Thoracic aorta (tissue), 2 donors: ENCODE measurements at regions not wholly inside any gene's neighbourhood (a gene's known extent, or its start where the extent isn't known, plus 50 kb on each side); places are given as distances from the start of the nearest gene placed in this dataset.

ENCODE experiments used
- ATAC-seq: fragments of 150-250 bp; one replicate; pipeline ENCODE4 v1.8.0; 2017; ENCODE audit warnings: low read depth; ENCODE audit not compliant: insufficient number of reproducible peaks, low FRiP score
- DNase-seq: peaks from one replicate; pipeline ENCODE4 v3.0.0-alpha.2; 2020; ENCODE audit warnings: low spot score
- H3K27ac ChIP-seq, 2 donors: fragments of 200-600 bp; sonication (generic); 1 replicate in 1 of 2; 2 replicates in 1 of 2; pipeline ENCODE4 v1.5.1; 2016; ENCODE audit warnings: mild to moderate bottlenecking in 2 of 2, moderate library complexity in 2 of 2
- H3K27me3 ChIP-seq: fragments of 200-600 bp; sonication (generic); replicated peaks from 2 replicates; pipeline ENCODE4 v1.6.0; 2016; ENCODE audit warnings: mild to moderate bottlenecking; ENCODE audit not compliant: insufficient read depth
- H3K36me3 ChIP-seq: fragments of 200-600 bp; sonication (generic); one replicate; pipeline ENCODE4 v1.5.1; 2016
- H3K4me1 ChIP-seq, 2 donors: fragments of 200-600 bp; sonication (generic); 1 replicate in 1 of 2; 2 replicates in 1 of 2; pipeline versions ENCODE4 v1.5.1 to v1.6.0; 2016; ENCODE audit warnings: low read depth in 2 of 2, mild to moderate bottlenecking in 1 of 2; ENCODE audit not compliant: control insufficient read depth in 1 of 2
- H3K4me3 ChIP-seq: fragments of 200-600 bp; sonication (generic); 2 replicates; pipeline ENCODE4 v1.5.1; 2016; ENCODE audit warnings: mild to moderate bottlenecking
- H3K9me3 ChIP-seq: fragments of 200-600 bp; sonication (generic); 2 replicates; pipeline ENCODE4 v1.5.1; 2016
- CTCF ChIP-seq: fragments of 200-600 bp; sonication (generic); IDR thresholded peaks from one replicate; pipeline ENCODE4 v1.5.1; 2019; ENCODE audit warnings: antibody characterized with exemption

- H3K27ac ChIP-seq: no peak overlapping the region
- DNase-seq: no peak
- no peak overlapping the region for H3K4me3 ChIP-seq
These were observed 54.9 kb upstream of the ANTXR2 start for GRCh38 chr4:80127870-80128419.

GRCh38 chr4:80126435-80126834, 53.4 kb upstream of the ANTXR2 start:
- no peak for ATAC-seq
- Histone ChIP-seq H3K27me3 (no peaks in the 10 kb centered on the region), H3K4me3 (no peak overlapping the region), H3K4me1 (no peaks in the 10 kb centered on the region), H3K27ac (no peak overlapping the region), H3K9me3 (no peaks in the 10 kb centered on the region), H3K36me3 (no peaks in the 10 kb centered on the region)
- no peak for DNase-seq
- no peak for TF ChIP-seq CTCF

More at GRCh38 chr4:80127870-80128419, 54.9 kb upstream of the ANTXR2 start:
- Histone ChIP-seq H3K4me1 (no peaks in the 10 kb centered on the region), H3K27me3 (no peaks in the 10 kb centered on the region), H3K36me3 (no peaks in the 10 kb centered on the region), H3K9me3 (no peaks in the 10 kb centered on the region)
- no peak for TF ChIP-seq CTCF
- no peak for ATAC-seq

- Histone ChIP-seq H3K36me3 (no peaks in the 10 kb centered on the region), H3K27ac (no peak overlapping the region), H3K4me1 (no peaks in the 10 kb centered on the region), H3K27me3 (no peaks in the 10 kb centered on the region), H3K4me3 (no peak overlapping the region), H3K9me3 (no peaks in the 10 kb centered on the region)
- ATAC-seq: no peak
- DNase-seq: no peak
- TF ChIP-seq CTCF: peak; percentile 32
These were observed 52.5 kb upstream of the ANTXR2 start for GRCh38 chr4:80125252-80126177.

- DNase-seq: no peak
- no peak for TF ChIP-seq CTCF
- Histone ChIP-seq H3K27me3 (no peaks in the 10 kb centered on the region), H3K36me3 (no peaks in the 10 kb centered on the region), H3K27ac (no peak overlapping the region), H3K9me3 (no peaks in the 10 kb centered on the region), H3K4me1 (no peaks in the 10 kb centered on the region), H3K4me3 (no peak overlapping the region)
- no peak for ATAC-seq
These were observed 51.5 kb upstream of the ANTXR2 start for GRCh38 chr4:80124246-80125211.
